BLaER1 treated with 17β-estradiol and CSF1 and Interleukin-3, amounts not matched to agents 10 nM and 100 nM (cell line): ENCODE measurements at regions not wholly inside any gene's neighbourhood (a gene's known extent, or its start where the extent isn't known, plus 50 kb on each side); places are given as distances from the start of the nearest gene placed in this dataset.

ENCODE experiments used
- H3K27ac ChIP-seq, 11 experiments: shearing (Covaris generic); formaldehyde crosslinking; 2 replicates each; pipeline ENCODE4 v1.8.1; 2022
- H3K27me3 ChIP-seq, 11 experiments: shearing (Covaris generic); formaldehyde crosslinking; 2 replicates each; pipeline ENCODE4 v1.8.1; 2022
- H3K36me3 ChIP-seq, 11 experiments: shearing (Covaris generic); formaldehyde crosslinking; 2 replicates each; pipeline ENCODE4 v1.8.1; 2022
- H3K4me1 ChIP-seq, 10 experiments: shearing (Covaris generic); formaldehyde crosslinking; 2 replicates each; pipeline ENCODE4 v1.8.1; 2022
- H3K4me2 ChIP-seq, 11 experiments: shearing (Covaris generic); formaldehyde crosslinking; 2 replicates each; pipeline ENCODE4 v1.8.1; 2022
- H3K4me3 ChIP-seq, 10 experiments: shearing (Covaris generic); formaldehyde crosslinking; 2 replicates each; pipeline ENCODE4 v1.8.1; 2022
- H3K9ac ChIP-seq, 11 experiments: shearing (Covaris generic); formaldehyde crosslinking; 2 replicates each; pipeline ENCODE4 v1.8.1; 2022
- H3K9me3 ChIP-seq, 11 experiments: shearing (Covaris generic); formaldehyde crosslinking; replicated peaks in 1 of 11; 2 replicates each; pipeline ENCODE4 v1.8.1; 2022
- H4K20me1 ChIP-seq, 11 experiments: shearing (Covaris generic); formaldehyde crosslinking; 2 replicates each; pipeline ENCODE4 v1.8.1; 2022
- Cebpa-rat ChIP-seq, 11 experiments: shearing (Covaris generic); IDR thresholded peaks; 2 replicates each; pipeline ENCODE4 v1.8.1; 2022

DNA sequence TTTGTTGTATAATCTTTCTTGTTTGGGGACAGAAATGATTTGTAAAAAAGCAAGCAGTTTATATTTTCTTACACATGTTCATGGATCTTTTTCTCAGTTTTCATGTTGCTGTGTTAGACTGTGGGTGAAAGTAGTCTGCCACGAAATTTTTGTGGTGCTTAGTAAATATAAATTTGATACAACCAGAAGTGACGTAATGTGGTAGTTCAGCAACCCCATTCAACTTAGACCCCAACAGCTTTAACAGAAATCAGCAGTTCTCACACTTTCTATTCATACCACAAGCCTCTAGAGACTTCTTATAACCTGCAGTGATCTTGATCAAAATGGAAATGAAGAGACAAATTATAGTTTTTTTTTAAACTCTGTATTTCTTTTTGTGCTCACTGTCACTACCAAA lies 120.2 kb upstream of the IGSF10 start:
- peaks cover 8 to 34% (median 23%) of the 10 kb centered on the region in 11 experiments; a peak in 20 of 22 replicates for H3K9me3 ChIP-seq
- no peaks in the 10 kb centered on the region for H4K20me1 ChIP-seq
- H3K9ac ChIP-seq: no peak overlapping the region; a peak in 1 of 22 replicates
- no peaks in the 10 kb centered on the region; a peak in 1 of 22 replicates for H3K36me3 ChIP-seq
- H3K4me1 ChIP-seq: peaks cover 7 to 61% (median 33%) of the 10 kb centered on the region in 10 experiments
- peak overlapping the region in 2 of 11 experiments; percentile 7 to 39; a peak in 2 of 22 replicates for H3K27ac ChIP-seq
- TF ChIP-seq Cebpa-rat (IDR thresholded peaks at IDR 0.05): no peak
- H3K4me3 ChIP-seq: no peak overlapping the region
- peak overlapping the region in 8 of 11 experiments; percentile 2 to 67 (median 38); a peak in 12 of 22 replicates for H3K4me2 ChIP-seq
- H3K27me3 ChIP-seq: no peaks in the 10 kb centered on the region

DNA sequence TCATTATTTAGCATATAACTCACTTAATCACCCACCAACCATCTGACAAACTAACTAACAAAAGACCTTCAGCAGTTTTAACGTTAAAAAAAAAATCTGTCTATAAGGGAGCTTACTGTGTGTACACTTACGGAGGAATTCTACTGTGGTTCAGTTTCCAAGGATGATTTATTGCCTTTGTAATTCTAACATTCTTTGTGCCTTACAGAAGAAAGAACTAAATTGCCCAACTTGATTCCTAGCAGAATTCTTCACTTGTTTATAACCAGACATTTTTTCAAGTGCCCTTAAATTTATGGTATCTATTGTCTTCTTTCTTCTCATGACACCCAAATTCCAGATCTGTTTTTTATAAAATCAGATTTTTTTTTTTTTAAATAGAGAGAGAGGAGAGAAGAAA lies 119.7 kb upstream of the IGSF10 start:
- Histone ChIP-seq H3K36me3 (no peaks in the 10 kb centered on the region; a peak in 1 of 22 replicates), H3K27me3 (no peaks in the 10 kb centered on the region), H3K9me3 (peaks cover 8 to 35% (median 24%) of the 10 kb centered on the region in 11 experiments; a peak in 20 of 22 replicates), H4K20me1 (no peaks in the 10 kb centered on the region), H3K27ac (peak overlapping the region in 2 of 11 experiments; percentile 7 to 39; a peak in 2 of 22 replicates), H3K4me3 (no peak overlapping the region), H3K9ac (no peak overlapping the region; a peak in 1 of 22 replicates), H3K4me1 (peaks cover 7 to 58% (median 32%) of the 10 kb centered on the region in 10 experiments), H3K4me2 (peak overlapping the region in 7 of 11 experiments; percentile 2 to 67 (median 39); a peak in 9 of 22 replicates)
- TF ChIP-seq Cebpa-rat (IDR thresholded peaks at IDR 0.05): no peak

DNA sequence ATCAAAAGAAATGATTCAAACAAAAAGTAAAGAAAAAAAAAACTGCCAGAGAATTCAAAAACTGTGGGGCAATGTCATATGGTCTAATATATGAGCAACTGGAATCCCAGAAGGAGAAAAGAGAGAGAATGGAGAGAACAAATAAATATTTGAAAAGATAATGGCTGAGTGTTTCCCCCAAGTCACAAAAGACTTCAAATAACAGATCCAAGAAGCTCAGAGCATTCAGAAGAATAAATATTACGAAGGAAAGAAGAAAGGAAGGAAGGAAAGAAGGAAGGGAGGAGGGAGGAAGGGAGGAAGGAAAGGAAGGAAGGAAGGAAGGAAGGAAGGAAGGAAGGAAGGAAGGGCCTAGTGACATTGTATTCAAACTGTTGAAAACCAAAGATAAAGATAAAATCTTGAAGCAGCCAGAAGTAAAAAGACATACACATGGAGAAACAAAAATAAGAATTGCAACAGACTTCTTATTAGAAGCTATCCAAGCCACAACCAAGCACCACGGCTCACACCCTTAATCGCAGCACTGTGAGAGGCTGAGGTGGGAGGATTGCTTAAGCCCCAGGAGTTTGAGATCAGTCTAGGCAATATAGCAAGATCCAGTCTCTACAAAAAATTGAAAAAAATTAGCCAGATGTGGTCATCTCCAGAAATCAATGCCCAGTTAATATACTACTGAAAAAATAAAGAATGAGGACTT lies 118.9 kb upstream of the IGSF10 start:
- Histone ChIP-seq H3K4me3 (no peak overlapping the region), H3K4me2 (peak overlapping the region in 6 of 11 experiments; percentile 1 to 67 (median 31); a peak in 6 of 22 replicates), H3K4me1 (peaks cover 5 to 49% (median 28%) of the 10 kb centered on the region in 10 experiments), H3K36me3 (no peaks in the 10 kb centered on the region; a peak in 1 of 22 replicates), H3K9ac (no peak overlapping the region), H3K27me3 (no peaks in the 10 kb centered on the region), H4K20me1 (no peaks in the 10 kb centered on the region), H3K9me3 (peaks cover 16 to 44% (median 28%) of the 10 kb centered on the region in 11 experiments; a peak in 21 of 22 replicates), H3K27ac (peak overlapping the region in 1 of 11 experiments; percentile 39; a peak in 3 of 22 replicates)
- TF ChIP-seq Cebpa-rat (IDR thresholded peaks at IDR 0.05): no peak

DNA sequence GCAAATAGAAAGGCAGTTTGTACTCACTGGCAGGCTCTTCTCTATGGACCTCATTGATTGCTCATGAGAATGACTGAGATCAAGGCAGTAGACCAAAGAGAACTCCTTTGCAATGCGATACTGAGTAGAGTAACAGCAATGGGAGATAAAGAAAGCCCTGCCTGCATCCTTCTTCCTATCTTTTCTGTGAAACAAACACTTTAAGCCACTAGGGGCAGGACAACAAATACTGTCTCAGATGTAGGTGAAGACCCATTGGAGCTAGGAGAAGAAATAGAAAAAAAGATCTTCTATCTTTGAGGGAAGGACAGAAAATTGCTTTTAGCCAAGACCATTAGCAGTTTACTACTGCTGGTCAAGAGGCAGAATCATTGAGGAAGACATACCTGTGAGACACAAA lies 117.6 kb upstream of the IGSF10 start:
- no peak overlapping the region for H3K4me2 ChIP-seq
- H3K4me3 ChIP-seq: 0 out of 20 replicates have a peak overlapping the region, but pooled peaks of 1 of the 10 experiments have one; percentile 2
- no peak overlapping the region for H3K9ac ChIP-seq
- no peak overlapping the region for H3K27ac ChIP-seq
- H3K36me3 ChIP-seq: no peaks in the 10 kb centered on the region; a peak in 1 of 22 replicates
- H3K27me3 ChIP-seq: no peaks in the 10 kb centered on the region
- peaks cover 16 to 54% (median 35%) of the 10 kb centered on the region in 11 experiments; a peak in 21 of 22 replicates for H3K9me3 ChIP-seq
- no peaks in the 10 kb centered on the region for H4K20me1 ChIP-seq
- peaks cover 0 to 37% (median 19%) of the 10 kb centered on the region in 10 experiments; a peak in 12 of 20 replicates for H3K4me1 ChIP-seq
- no peak for TF ChIP-seq Cebpa-rat (IDR thresholded peaks at IDR 0.05)

- Histone ChIP-seq H3K27ac (no peak overlapping the region), H3K4me3 (no peak overlapping the region), H4K20me1 (no peaks in the 10 kb centered on the region), H3K9me3 (peaks cover 16 to 54% (median 35%) of the 10 kb centered on the region in 11 experiments; a peak in 21 of 22 replicates), H3K36me3 (no peaks in the 10 kb centered on the region; a peak in 1 of 22 replicates), H3K27me3 (no peaks in the 10 kb centered on the region), H3K4me2 (no peak overlapping the region), H3K4me1 (peaks cover 0 to 22% (median 16%) of the 10 kb centered on the region in 10 experiments; a peak in 12 of 20 replicates), H3K9ac (no peak overlapping the region)
- no peak for TF ChIP-seq Cebpa-rat (IDR thresholded peaks at IDR 0.05)
Measured at GRCh38 chr3:151576511-151577137, 115.8 kb upstream of the IGSF10 start.

DNA sequence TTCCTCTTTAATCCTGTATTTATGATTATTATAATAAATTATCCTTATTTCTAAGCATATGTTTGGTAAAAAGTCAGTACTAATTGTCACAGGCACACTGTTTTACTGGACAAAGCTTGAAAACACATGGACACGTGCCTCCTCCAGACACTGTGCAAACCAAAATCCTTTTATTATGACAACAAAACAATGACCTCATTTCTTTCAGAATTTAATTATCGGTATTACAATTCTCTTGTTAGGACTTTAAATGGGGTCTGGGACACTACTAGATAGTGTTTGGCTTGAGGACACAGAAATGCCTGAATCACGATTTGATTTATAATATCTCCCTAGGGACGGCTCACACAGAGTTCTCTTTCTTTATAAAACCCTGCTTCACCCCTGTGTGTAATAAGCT lies 107.3 kb upstream of the IGSF10 start:
- Histone ChIP-seq H4K20me1 (no peaks in the 10 kb centered on the region), H3K27ac (no peak overlapping the region), H3K9ac (no peak overlapping the region)

GRCh38 chr3:151567477-151567876 lies 106.6 kb upstream of the IGSF10 start:
- Histone ChIP-seq H3K4me3 (no peak overlapping the region), H3K4me1 (peaks cover 0 to 10% (median 3%) of the 10 kb centered on the region in 10 experiments; a peak in 8 of 20 replicates), H3K27ac (no peak overlapping the region), H3K9me3 (peaks cover 0 to 7% (median 0%) of the 10 kb centered on the region in 11 experiments; a peak in 2 of 22 replicates), H3K36me3 (no peaks in the 10 kb centered on the region), H3K9ac (no peak overlapping the region), H4K20me1 (no peaks in the 10 kb centered on the region), H3K27me3 (no peaks in the 10 kb centered on the region), H3K4me2 (no peak overlapping the region)
- TF ChIP-seq Cebpa-rat (IDR thresholded peaks at IDR 0.05): no peak

More for the DNA sequence above, 107.3 kb upstream of the IGSF10 start:
- Histone ChIP-seq H3K4me2 (no peak overlapping the region), H3K4me1 (peaks cover 0 to 10% (median 3%) of the 10 kb centered on the region in 10 experiments; a peak in 8 of 20 replicates), H3K36me3 (no peaks in the 10 kb centered on the region), H3K27me3 (no peaks in the 10 kb centered on the region), H3K9me3 (peaks cover 0 to 7% (median 0%) of the 10 kb centered on the region in 11 experiments; a peak in 3 of 22 replicates), H3K4me3 (no peak overlapping the region)
- no peak for TF ChIP-seq Cebpa-rat (IDR thresholded peaks at IDR 0.05)

GRCh38 chr3:151564261-151564660 lies 103.4 kb upstream of the IGSF10 start:
- Histone ChIP-seq H3K4me3 (no peak overlapping the region), H3K27ac (no peak overlapping the region), H3K4me1 (peaks cover 0 to 10% (median 6%) of the 10 kb centered on the region in 10 experiments; a peak in 8 of 20 replicates), H3K36me3 (no peaks in the 10 kb centered on the region), H3K27me3 (no peaks in the 10 kb centered on the region), H3K9me3 (0 out of 22 replicates have a peak, but pooled peaks cover 0 to 7% (median 0%) of the 10 kb centered on the region in 11 experiments), H3K9ac (no peak overlapping the region), H3K4me2 (peak overlapping the region in 5 of 11 experiments; percentile 1 to 38 (median 24); a peak in 4 of 22 replicates), H4K20me1 (no peaks in the 10 kb centered on the region)
- TF ChIP-seq Cebpa-rat (IDR thresholded peaks at IDR 0.05): no peak

GRCh38 chr3:151563305-151563704 lies 102.4 kb upstream of the IGSF10 start:
- Histone ChIP-seq H3K36me3 (no peaks in the 10 kb centered on the region), H3K4me2 (no peak overlapping the region), H3K4me1 (peaks cover 0 to 10% (median 4%) of the 10 kb centered on the region in 10 experiments; a peak in 8 of 20 replicates), H3K27me3 (no peaks in the 10 kb centered on the region), H3K9me3 (0 out of 22 replicates have a peak, but pooled peaks cover 0 to 7% (median 0%) of the 10 kb centered on the region in 11 experiments), H3K4me3 (no peak overlapping the region), H4K20me1 (no peaks in the 10 kb centered on the region), H3K9ac (no peak overlapping the region), H3K27ac (no peak overlapping the region)
- TF ChIP-seq Cebpa-rat (IDR thresholded peaks at IDR 0.05): no peak
